Skin of body (tissue), 1 donor: ENCODE measurements at regions not wholly inside any gene's neighbourhood (a gene's known extent, or its start where the extent isn't known, plus 50 kb on each side); places are given as distances from the start of the nearest gene placed in this dataset.

ENCODE experiments used
- DNase-seq: peaks from one replicate; lab custom pipeline; 2025; lab: John Stamatoyannopoulos, UW

- no peak for DNase-seq
Measured at GRCh38 chr2:217276433-217276832, 416.6 kb upstream of the TNP1 start.

GRCh38 chr2:217275091-217275490, 415.2 kb upstream of the TNP1 start:
- DNase-seq: no peak

GRCh38 chr2:217274578-217274977, 414.7 kb upstream of the TNP1 start:
- DNase-seq: no peak

GRCh38 chr2:217273851-217274250, 414.0 kb upstream of the TNP1 start:
- no peak for DNase-seq

- no peak for DNase-seq
Measured at GRCh38 chr2:217273162-217273561, 413.3 kb upstream of the TNP1 start.

GRCh38 chr2:217271813-217272212, 411.9 kb upstream of the TNP1 start:
- DNase-seq: no peak

GRCh38 chr2:217270485-217271121, 410.7 kb upstream of the TNP1 start:
- no peak for DNase-seq

- DNase-seq: no peak
Measured at GRCh38 chr2:217269701-217270484, 410.0 kb upstream of the TNP1 start.

GRCh38 chr2:217268978-217269377, 409.1 kb upstream of the TNP1 start:
- no peak for DNase-seq

- DNase-seq: no peak
Measured at GRCh38 chr2:217267758-217268157, 407.9 kb upstream of the TNP1 start.

- DNase-seq: no peak
Measured at GRCh38 chr2:217263756-217264155, 403.9 kb upstream of the TNP1 start.

- no peak for DNase-seq
Measured at GRCh38 chr2:217262911-217263310, 403.0 kb upstream of the TNP1 start.

- DNase-seq: no peak
Measured at GRCh38 chr2:217261452-217261851, 401.6 kb upstream of the TNP1 start.

- DNase-seq: no peak
Measured at GRCh38 chr2:217260441-217261115, 400.7 kb upstream of the TNP1 start.

GRCh38 chr2:217258170-217258569, 398.3 kb upstream of the TNP1 start:
- no peak for DNase-seq

GRCh38 chr2:217256251-217256650, 396.4 kb upstream of the TNP1 start:
- DNase-seq: peak; percentile 31

- DNase-seq: no peak
Measured at GRCh38 chr2:217254111-217254510, 394.2 kb upstream of the TNP1 start.

GRCh38 chr2:217252181-217252580, 392.3 kb upstream of the TNP1 start:
- no peak for DNase-seq

GRCh38 chr2:217250013-217250524, 390.2 kb upstream of the TNP1 start:
- DNase-seq: no peak

- no peak for DNase-seq
Measured at GRCh38 chr2:217249121-217250012, 389.5 kb upstream of the TNP1 start.

GRCh38 chr2:217248312-217248935, 388.6 kb upstream of the TNP1 start:
- peak; percentile 92 for DNase-seq
